ENCODE measurements at regions not wholly inside any gene's neighbourhood (a gene's known extent, or its start where the extent isn't known, plus 50 kb on each side); places are given as distances from the start of the nearest gene placed in this dataset.

DNA sequence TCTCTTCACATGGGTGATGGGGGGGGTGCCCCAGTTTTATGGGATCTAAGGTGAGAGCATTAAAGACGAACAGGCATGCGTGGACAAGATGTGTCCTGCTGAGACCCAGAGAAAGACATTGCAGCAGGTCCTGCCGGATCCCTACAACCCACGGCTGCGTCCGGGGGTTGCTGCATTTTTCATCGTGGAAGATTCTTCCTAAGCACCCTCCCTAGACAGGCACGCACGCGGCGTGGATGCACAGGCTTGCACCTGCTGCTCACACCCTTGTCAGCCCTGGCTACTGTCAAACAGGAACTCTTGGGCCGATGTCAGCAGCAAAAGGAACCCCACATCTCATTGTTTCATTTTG, 280.6 kb upstream of the RTL1 start:
- DNase-seq = no peak

DNA sequence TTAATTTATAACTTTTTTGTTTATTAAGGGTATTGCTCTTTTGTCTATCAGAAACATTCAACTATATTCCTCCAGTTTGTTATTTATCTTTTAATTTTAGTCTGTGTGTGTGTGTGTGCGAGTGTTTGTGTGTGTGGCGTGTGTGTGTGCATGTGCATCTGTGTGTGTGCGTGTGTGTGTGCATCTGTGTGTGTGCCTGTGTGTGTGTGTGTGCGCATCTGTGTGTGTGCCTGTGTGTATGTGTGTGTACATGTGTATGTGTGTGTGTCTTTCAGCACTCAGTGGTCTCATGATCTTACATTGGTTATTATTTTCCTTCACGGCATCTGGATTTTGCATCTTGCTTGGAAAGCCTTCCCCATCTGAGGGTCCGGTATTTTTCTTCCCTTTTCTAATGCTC, 281.1 kb upstream of the RTL1 start:
- no peak for DNase-seq

DNA sequence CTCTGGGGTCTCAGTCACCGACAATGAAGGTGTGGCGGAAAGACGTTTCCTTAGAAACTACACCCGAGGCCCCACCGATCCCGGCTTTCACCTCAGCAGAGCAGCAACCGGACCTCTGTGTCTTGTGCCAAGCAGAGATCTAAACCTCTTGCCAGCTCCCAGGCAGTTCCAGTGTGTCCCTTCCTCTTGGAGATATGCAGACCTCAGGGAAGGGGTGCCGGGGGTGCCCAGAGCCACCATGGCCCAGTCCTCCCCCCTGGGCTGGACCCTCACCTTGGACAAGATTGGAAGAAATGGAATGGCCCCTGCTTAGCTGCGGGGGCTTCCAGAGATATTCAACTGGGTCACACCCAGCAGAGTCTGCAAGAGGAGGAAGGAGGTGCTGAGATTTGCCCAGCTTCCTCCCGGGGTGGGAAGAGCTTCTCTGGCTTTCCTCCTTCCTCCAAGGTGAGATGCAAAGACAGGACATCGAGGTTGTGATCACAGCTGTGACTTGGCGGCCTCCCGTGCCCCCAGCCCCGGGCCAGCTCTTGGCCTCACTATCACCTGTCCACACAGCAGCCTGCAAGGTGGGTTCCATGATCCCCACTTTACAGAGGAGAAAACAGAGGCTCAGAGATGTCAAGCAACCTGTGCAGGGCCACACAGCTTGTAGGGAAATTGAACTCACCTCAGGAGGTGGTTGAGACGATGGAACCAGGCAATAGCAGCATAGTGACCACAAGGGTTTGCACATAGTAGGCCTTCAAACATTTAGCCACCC, 281.7 kb upstream of the RTL1 start:
- no peak for DNase-seq

DNA sequence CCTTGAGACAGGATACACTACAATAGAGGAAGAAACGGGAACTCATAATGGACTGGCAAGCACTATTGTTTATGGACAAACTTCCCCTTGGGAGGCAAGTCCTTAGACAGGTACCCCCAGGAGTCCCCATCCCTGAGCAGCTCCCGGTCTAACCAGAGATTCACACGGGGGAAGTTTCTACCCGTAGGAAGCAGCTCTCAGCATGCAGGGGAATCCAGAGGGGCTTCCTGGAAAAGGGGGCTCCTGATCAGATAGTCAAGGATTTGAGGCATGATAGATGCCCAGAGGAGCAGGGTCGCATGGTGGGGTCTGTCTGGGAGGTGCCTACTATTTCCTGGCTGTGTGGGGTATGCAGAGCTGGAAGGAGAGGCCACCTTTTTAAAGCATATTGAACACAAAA, 282.4 kb upstream of the RTL1 start:
- DNase-seq = no peak

DNA sequence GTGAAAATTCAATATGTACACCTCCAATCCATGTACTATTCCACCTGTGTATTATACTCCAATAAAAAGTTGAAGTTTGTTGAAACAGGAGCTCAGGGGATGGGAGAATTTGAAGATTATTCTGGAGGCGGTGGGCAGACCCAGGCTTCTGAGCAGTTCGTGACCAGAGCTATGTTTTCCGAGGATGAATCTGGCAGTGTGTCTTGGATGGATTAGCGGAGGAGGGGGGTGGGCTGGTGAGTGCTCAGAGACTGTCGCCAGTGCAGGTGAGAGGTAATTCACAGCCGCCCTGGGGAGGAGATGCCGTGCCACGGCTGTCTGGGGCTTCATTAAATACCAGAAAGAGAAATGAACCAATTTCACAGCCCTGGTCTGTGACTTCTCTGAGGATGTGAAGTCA, 283.0 kb upstream of the RTL1 start:
- no peak for DNase-seq

DNA sequence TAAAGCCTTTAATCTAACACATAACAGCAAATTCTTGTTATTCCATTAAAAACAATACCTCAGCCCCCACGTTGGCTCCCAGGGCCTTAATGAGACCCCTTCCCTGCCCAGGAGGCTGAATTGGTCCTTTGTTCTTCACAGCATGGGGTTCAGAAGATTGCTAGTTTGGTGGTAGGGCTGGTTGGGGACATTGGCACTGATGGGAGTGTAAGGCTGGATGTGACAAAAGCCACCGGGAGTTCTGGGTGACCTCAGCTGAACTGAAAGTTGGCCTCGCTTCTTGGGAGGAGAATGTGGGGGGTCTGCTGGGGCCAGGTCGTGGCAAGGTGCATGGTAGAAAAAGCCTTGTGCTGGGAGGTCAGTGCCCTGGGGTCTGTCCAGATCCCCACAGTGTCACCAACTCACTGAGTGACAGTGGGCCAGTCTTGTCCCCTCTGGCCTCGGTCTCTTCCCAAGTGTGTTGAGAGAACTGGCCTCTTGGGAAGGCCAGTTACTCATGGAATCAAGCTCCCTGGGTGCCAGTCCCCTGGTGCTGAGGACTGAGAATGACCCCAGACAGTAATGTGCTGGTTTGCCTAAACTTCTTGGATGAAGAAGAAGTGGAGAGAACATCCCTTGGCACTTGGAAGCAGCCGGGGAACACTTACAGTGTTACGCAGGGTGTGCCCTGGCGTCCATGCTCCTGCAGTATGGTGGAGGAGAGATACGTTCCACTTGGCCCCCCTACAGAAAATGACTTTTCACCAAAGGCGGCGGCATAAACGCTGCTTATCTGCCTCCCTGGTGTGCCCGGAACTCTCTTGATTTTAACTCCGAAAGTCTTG, 283.7 kb upstream of the RTL1 start:
- DNase-seq = no peak

DNA sequence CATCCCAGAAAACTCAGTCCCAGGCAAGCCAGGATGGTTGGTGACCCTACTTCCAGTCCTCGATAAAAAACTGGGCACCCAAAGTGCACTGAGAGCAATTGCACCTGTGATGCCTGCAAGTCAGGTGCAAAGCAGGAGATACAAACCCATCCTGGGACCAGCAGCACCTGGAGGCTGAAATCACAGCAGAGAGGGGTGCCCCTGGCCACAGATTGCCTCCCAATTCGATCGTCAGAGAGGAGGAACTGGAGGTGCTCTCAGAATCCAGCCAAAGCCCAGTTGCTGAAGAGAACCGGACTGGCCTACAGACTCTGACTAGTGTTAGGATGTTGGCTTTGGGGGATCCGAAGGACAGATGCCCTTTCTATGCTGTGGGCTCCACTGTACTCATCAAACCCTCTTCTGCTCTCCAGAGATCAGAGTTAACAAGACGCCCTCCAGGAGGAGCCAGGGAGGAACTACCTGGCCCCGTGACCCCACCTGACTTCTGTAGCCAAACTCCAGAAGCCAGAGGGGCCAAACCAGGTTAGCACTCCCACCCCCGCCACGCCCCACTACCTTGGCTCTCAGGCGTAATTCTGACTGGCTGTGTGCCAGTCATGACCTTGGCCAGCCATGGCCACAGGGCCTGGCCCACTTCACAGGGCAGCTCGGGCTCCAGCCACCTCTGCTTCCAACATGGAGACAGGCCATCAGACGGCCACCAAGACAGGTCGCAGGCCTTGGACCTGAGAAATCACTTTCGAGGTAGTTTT, 284.5 kb upstream of the RTL1 start:
- DNase-seq = no peak

DNA sequence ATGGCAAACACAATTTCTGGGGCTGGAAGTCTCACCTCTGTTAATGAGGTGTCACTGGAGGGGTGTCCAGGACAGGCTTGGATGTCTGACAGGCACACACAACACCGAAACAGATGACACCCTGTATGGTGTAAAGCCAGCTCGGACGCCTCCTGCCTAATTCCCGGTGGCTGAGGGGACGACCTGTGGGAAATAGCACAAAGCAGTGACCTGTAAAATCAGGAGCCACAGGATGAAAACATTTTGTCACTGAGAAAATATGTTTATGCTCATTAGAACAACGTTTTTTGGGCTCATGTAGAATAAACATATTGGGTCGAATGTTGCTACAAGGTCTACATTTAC, 285.0 kb upstream of the RTL1 start:
- no peak for DNase-seq

DNA sequence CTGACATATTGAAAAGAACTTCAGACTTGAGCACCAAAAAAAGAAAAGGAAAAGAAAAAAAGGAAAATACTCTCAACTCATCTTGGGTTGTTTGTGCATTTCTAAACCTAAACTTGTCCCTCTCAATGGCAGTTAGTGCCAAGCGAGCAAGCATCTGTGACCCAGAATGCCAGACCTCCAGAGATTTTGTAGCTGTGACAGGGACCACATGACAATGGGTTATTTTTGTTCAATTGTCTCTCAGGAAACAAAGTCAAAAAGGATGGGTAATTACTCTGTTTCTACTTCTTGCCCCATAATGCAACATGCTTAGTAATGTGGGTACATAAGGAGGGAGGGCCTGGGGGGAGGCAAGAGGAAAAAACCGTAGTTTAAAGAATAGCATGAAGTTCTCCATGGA, 285.7 kb upstream of the RTL1 start:
- DNase-seq = no peak

DNA sequence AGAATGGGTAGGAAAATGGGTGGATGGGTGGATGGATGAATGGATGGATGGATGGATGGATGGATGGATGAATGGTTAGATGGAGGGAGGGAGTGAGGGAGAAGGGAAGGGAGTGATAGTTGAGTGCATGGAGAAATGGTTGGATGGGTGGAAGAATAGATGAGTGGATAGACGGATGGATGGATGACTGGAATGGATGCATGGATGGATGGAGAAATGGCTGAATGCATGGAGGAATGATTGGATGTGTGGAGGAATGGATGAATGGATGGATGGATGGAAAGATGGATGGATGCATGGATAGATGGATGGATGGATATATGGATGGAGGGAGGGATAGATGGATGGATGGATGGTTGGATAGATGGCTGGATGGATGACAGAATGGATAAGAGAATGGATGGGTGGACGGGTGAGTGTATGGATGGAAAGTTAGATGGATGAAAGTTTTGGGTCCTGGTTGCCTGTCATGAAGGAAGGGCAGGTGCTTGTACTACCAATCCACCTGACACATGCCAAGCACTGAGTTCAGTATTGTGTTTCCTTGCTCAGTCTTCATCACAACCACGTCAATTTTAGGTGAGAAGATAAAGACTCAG, 286.5 kb upstream of the RTL1 start:
- DNase-seq = no peak

DNA sequence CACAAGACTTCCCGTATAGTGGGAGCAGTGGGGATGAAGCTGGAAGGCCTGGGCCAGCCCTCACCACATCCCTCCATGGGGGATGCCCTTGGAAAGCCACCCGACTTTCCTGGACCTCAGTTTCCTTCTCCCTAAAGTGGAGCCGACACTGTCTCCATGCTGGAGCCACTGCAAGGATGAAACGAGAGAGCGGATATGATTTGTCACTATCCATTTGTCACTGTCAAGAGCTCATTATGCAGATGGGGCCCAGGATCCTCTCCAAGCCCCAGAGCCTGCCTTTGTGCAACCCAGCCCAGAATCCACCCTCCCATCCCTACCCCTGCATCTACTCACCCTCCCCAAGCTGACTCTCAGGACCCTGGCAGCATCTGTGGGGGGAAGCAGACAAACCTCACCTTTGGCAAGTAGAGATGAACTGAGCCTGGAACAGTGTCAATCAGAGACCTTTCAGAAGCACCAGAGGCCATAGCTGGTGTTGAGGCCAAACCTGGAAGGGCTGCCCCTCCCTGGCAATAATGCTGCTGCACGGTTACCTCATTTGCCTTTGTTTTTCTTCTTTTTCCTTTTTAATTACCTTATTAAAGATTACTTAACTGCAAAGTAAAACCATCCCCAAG, 287.7 kb upstream of the RTL1 start:
- DNase-seq = no peak

DNA sequence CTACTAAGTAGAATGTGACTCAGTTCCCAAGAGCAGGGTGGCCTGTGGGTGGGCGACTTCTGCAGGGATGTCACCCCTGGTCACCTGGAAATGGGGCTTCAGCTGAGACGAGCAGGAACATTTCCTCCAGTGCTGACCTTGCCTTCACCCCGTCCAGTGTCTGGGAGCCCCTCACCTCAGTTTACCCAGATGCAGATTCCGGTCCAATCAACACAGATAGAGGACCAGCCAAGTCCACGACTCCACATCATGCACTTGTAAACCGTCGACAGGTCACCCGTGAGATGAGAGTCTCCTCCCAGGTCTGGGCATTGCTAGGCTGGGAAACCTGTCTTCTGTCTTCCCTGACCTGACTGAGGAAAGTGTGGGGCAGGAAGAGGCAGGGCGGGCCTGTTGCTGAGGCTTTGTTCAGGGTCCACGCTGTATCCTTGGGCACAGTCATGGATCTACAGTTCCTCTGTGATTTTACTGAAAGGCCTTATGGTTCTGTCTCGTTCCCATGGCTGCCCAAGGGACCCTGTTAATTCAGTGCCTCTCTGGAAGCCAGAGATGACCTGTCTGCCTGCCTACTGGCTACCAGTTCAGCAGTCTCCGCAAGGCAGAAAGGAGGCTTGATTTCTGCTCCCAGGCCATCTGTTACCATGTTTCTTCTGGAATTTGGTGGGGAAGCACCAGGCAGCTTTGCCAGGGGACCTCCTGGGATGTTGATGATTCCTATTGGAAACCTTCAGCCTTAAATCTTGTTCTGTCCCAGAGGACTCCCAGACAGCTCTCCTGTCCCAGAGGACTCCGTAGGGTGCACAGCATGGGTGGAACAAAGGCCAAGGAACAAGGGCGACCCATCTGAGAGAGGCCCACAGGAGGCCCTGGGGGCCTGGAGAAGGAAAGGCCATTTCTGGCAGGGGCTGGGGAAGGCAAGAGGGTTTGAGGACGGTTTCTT, 288.5 kb upstream of the RTL1 start:
- DNase-seq = no peak

DNA sequence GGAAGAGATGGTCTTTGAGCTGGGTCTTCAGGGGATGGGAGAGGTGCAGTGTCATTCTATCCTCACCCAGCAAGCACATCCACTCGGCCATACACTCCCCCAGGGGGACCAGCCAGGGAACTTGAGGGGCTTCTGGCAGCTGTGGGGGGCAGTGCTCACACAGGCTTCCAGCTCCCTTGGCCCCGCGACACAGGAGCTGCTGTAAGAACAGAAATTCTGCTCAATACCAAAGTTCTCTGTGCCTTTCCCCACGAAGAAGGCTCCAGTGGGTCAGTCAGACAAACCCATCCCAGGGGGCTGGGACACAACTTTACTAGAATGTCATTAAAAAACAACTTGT, 289.1 kb upstream of the RTL1 start:
- DNase-seq = no peak

DNA sequence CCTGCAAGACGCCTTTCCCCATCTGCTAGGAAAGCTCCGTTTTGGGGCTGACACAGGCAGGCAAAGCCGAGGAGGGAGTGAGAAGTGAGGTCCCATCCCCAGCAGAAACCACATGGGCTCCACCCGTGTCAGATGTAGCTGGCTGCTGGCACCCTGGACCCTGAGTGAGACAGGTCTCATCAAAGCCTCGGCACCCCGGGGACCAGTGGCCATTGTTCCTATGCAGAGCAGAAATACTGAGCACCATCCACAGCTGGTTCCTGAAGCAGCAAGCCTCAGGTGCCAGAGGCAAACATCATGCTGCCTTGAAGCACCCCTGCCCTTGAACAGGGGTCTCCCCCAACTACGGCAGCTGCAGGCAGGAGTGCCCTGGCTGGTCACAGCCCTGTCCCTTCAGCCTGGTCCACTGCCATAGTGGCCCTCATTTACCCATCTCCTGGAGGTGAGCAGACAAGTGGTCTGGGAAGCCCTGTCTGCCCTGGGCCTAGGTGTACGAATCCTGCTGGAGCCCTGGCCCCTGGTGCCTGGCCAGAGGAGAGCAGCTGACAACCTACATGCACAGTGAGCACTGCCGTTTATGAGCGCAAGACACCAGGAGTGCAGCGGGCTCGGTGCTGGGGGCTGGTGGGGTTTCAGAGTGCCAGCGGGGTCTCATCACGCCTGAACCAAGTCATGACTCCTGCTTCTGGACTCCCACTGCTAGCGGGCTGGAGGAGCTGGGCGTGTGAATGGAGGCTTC, 289.8 kb upstream of the RTL1 start:
- DNase-seq = no peak

DNA sequence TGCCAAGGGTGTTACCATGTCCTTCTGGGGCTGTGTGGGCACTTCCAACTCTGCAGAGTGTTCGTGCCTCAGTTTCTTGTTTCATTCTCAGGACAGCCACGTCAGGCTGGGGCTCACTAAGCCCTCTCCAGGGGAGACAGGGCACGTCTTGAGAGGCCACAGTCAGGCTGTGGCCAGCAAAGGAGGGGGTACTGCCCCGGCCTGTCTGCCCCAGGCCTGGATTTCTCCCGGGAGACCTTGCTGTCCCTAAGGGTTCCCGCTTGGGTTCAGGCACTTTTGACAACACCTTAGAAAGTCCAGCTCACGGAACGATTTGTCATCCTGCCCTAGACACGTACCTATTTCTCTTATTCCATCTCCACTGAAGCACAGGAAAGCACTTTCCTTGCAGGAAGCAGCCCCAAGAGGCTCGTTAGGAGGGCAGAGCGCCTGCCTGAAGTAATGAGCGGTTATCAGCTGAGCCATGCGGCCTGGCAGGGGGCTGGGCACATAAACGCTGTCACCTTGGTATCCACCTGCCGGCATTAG, 290.4 kb upstream of the RTL1 start:
- no peak for DNase-seq

DNA sequence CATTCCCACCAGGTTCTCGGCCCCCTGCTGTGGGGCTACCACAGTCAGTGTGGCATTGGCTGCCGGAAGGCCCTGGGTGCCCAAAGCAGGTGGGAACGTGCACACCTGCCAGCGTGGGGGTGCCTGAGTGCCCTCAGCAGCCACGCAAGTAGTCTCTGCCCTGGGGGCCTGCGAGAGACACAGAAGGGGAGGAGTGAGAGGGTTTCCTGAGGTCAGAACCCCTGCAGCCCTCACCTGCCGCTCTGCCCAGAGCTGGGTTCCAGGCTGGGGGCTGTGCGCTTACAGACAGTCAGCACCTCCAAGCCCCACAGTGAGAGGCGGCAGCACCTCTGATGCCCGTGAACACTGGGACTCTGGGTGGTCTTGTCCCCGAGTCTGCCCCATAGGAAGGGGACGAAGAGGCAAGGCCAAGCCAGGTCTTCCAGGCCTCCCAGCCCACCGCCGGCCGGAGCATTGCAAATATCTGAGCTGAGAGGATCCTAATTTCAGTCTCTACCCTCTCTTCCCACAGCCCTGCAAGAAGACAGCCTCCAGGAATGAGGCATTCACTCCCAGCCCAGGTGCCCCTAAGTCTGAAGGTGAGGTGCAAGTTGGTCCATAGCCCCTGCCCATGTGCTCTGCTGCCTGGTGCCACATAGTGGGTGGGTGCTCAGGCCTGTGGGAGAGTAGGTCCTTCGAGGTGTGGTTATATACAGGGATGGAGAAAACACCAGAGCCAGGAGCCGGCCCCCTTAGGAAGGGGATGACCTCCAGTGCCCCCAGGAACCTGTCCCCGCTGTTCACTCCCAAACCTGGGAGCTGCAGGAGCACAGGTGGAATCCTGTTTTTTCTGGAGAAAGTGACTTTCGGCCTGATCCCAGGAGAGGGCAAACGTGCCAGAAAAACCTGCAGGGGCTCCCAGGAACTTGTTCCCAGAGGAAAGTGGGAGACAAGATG, 291.1 kb upstream of the RTL1 start:
- no peak for DNase-seq

DNA sequence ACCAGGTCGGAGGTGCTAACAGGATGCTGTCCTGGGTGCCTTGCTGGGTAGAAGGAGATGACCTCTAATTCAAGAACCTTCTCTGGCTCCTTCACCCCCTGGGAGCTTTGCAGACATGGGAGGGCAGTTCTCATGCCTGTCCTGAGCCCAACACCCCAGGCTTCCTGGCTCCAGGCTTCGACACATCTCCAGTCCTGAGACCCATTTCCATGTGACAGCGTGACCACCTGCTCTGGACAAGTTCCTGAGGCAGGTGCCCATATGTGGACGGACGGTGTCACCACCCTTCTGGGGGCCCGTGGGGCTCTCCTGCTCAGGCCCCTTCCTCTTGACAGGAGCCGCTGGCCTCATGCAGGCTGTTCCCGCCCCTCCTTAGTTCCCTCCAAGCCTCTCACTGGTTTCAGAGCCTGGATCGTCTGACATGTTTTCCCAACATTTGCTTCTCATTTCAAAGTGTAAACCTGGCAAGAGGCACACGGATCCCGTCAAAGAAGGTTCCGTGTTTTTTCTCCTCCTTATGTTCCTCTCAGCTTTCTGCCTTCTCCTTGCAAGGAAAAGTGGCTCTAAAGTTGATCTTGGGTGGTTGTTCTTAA, 291.9 kb upstream of the RTL1 start:
- DNase-seq = no peak

DNA sequence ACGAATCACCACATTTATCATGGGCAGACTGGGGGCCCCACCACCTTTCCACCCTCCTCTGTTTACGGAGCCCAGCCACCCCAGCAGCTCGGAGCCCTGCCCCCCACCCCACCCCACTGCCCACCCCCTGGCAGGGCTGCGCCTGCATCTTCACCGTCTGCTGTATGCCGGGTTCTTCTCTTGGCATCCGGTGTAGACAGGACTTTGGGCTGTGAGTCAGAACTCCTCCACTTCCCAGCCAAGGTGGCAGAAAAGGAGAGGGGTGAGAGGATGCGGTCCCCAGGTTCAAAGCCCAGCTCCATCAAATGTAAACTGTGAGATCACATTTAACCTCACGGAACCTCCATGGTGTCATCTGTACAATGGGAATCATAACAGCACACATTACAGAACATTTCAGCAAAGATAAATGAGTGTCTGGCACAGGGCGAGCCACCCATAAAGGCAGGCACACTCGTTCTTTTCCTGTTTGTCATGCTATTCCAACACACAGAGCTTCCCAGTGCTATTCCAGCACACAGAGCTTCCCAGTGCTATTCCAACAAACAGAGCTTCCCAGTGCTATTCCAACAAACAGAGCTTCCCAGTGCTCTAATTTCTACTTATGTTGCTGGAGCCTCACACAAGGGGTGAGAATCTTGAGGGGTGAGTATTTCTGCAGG, 292.7 kb upstream of the RTL1 start:
- no peak for DNase-seq

Measured in activated CD4-positive, alpha-beta T cell treated with anti-CD3 and anti-CD28 coated beads for 1 hour (primary cell).